GM18868 (cell line): ENCODE measurements at regions not wholly inside any gene's neighbourhood (a gene's known extent, or its start where the extent isn't known, plus 50 kb on each side); places are given as distances from the start of the nearest gene placed in this dataset.

Experiments used
- ATAC-seq: cut with Tn5 transposase; IDR thresholded peaks from one replicate; pipeline ENCODE4 v1.9.1; 2021; ENCODE audit warnings: mild to moderate bottlenecking, moderate library complexity; ENCODE audit not compliant: unreplicated experiment

GRCh38 chr1:58154256-58154655 is 392.3 kb downstream of the OMA1 start:
- no peak for ATAC-seq

GRCh38 chr1:58152697-58153096 is 393.8 kb downstream of the OMA1 start:
- ATAC-seq: no peak

- ATAC-seq: no peak
Measured at GRCh38 chr1:58149271-58149812, 397.2 kb downstream of the OMA1 start.

- no peak for ATAC-seq
Measured at GRCh38 chr1:58144698-58145270, 401.7 kb downstream of the OMA1 start.

GRCh38 chr1:58143972-58144697 is 402.4 kb downstream of the OMA1 start:
- ATAC-seq: no peak

GRCh38 chr1:58136387-58136786 is 410.1 kb downstream of the OMA1 start:
- ATAC-seq: no peak

GRCh38 chr1:58135821-58136321 is 410.7 kb downstream of the OMA1 start:
- ATAC-seq: no peak

GRCh38 chr1:58133562-58133961 is 413.0 kb downstream of the OMA1 start:
- no peak for ATAC-seq

GRCh38 chr1:58123051-58123450 is 423.5 kb downstream of the OMA1 start:
- ATAC-seq: no peak

- ATAC-seq: no peak
Measured at GRCh38 chr1:58119971-58120370, 426.6 kb downstream of the OMA1 start.

GRCh38 chr1:58116284-58116683 is 430.2 kb downstream of the OMA1 start:
- no peak for ATAC-seq

GRCh38 chr1:58109646-58110200 is 436.8 kb downstream of the OMA1 start:
- no peak for ATAC-seq

- ATAC-seq: no peak
Measured at GRCh38 chr1:58108783-58109182, 437.7 kb downstream of the OMA1 start.

- peak; percentile 37 for ATAC-seq
Measured at GRCh38 chr1:58107943-58108342, 438.6 kb downstream of the OMA1 start.

GRCh38 chr1:58104960-58105359 is 441.6 kb downstream of the OMA1 start:
- ATAC-seq: peak; percentile 89

- ATAC-seq: no peak
Measured at GRCh38 chr1:58096714-58097113, 449.8 kb downstream of the OMA1 start.

GRCh38 chr1:58095183-58095582 is 451.3 kb downstream of the OMA1 start:
- no peak for ATAC-seq

GRCh38 chr1:58094221-58094620 is 452.3 kb downstream of the OMA1 start:
- ATAC-seq: no peak

GRCh38 chr1:58090640-58091039 is 455.9 kb downstream of the OMA1 start:
- no peak for ATAC-seq

- ATAC-seq: no peak
Measured at GRCh38 chr1:58089898-58090534, 456.5 kb downstream of the OMA1 start.

- ATAC-seq: peak; percentile 78
Measured at GRCh38 chr1:58084266-58084665, 462.3 kb downstream of the OMA1 start.
